Gastroesophageal sphincter (tissue), 4 donors: ENCODE measurements at regions not wholly inside any gene's neighbourhood (a gene's known extent, or its start where the extent isn't known, plus 50 kb on each side); places are given as distances from the start of the nearest gene placed in this dataset.

ENCODE experiments used
- ATAC-seq: fragments of 150-250 bp; one replicate; pipeline ENCODE4 v1.9.1; 2016; ENCODE audit warnings: mild to moderate bottlenecking, moderate library complexity
- H3K27ac ChIP-seq, 4 donors: fragments of 200-600 bp; sonication (generic) in 3 of 4; 1 replicate in 3 of 4; 2 replicates in 1 of 4; pipeline ENCODE4 v1.5.1; 2016 to 2019
- H3K27me3 ChIP-seq: fragments of 200-600 bp; sonication (generic); one replicate; pipeline ENCODE4 v1.5.1; 2019
- H3K36me3 ChIP-seq, 2 donors: fragments of 200-600 bp; sonication (generic); one replicate each; pipeline ENCODE4 v1.5.1; 2019; ENCODE audit warnings: control low read depth in 1 of 2
- H3K4me1 ChIP-seq, 3 donors: fragments of 200-600 bp; sonication (generic); 1 replicate in 2 of 3; 2 replicates in 1 of 3; pipeline ENCODE4 v1.5.1; 2016 to 2019; ENCODE audit warnings: control low read depth in 2 of 3
- H3K4me3 ChIP-seq, 2 donors: fragments of 200-600 bp; sonication (generic); one replicate each; pipeline ENCODE4 v1.5.1; 2019; ENCODE audit warnings: mild to moderate bottlenecking in 1 of 2, moderate library complexity in 1 of 2
- H3K9me3 ChIP-seq, 3 donors: fragments of 200-600 bp; sonication (generic); one replicate each; pipeline ENCODE4 v1.5.1; 2017 to 2019; ENCODE audit warnings: control low read depth in 2 of 3
- EP300 ChIP-seq: sonication (generic); formaldehyde crosslinking; IDR thresholded peaks from one replicate; pipeline ENCODE4 v1.6.1; 2017; ENCODE audit warnings: antibody characterized with exemption, mild to moderate bottlenecking
- POLR2A ChIP-seq, 2 donors: fragments of 450-650 bp; IDR thresholded peaks; one replicate each; pipeline ENCODE4 v1.6.1; 2017; ENCODE audit warnings: antibody characterized with exemption in 2 of 2, mild to moderate bottlenecking in 2 of 2, moderate library complexity in 1 of 2
- POLR2AphosphoS5 ChIP-seq: sonication (generic); formaldehyde crosslinking; IDR thresholded peaks from one replicate; pipeline ENCODE4 v1.6.1; 2017; ENCODE audit warnings: antibody characterized with exemption
- WGBS, 2 donors: methylation state at CpG; one replicate each; pipeline ENCODE4 v1.1.5; 2018; ENCODE audit warnings: low coverage in 1 of 2; 5-methylcytosine and 5-hydroxymethylcytosine counted together
- TF ChIP-seq, protein P1 (sequence below), 4 experiments: fragments of 200-600 bp in 2 of 4; fragments of 450-650 bp in 2 of 4; sonication (generic) in 1 of 4; IDR thresholded peaks; one replicate each; pipeline ENCODE4 v1.5.1; 2017 to 2019; ENCODE audit warnings: antibody characterized with exemption in 4 of 4, mild to moderate bottlenecking in 2 of 4, moderate library complexity in 2 of 4

- WGBS, 2 donors = 71 to 83% methylated on average over 2 to 3 of the region's 3 CpGs
- TF ChIP-seq EP300 (no peak), POLR2A (IDR thresholded peaks at IDR 0.05) (no peak), POLR2AphosphoS5 (no peak)
- TF ChIP-seq, protein P1, sequence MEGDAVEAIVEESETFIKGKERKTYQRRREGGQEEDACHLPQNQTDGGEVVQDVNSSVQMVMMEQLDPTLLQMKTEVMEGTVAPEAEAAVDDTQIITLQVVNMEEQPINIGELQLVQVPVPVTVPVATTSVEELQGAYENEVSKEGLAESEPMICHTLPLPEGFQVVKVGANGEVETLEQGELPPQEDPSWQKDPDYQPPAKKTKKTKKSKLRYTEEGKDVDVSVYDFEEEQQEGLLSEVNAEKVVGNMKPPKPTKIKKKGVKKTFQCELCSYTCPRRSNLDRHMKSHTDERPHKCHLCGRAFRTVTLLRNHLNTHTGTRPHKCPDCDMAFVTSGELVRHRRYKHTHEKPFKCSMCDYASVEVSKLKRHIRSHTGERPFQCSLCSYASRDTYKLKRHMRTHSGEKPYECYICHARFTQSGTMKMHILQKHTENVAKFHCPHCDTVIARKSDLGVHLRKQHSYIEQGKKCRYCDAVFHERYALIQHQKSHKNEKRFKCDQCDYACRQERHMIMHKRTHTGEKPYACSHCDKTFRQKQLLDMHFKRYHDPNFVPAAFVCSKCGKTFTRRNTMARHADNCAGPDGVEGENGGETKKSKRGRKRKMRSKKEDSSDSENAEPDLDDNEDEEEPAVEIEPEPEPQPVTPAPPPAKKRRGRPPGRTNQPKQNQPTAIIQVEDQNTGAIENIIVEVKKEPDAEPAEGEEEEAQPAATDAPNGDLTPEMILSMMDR (IDR thresholded peaks at IDR 0.05) = no peak
- no peak overlapping the region for H3K4me3 ChIP-seq
- H3K27me3 ChIP-seq = no peaks in the 10 kb centered on the region
- H3K9me3 ChIP-seq = no peaks in the 10 kb centered on the region
- no peaks in the 10 kb centered on the region for H3K4me1 ChIP-seq
- no peaks in the 10 kb centered on the region for H3K36me3 ChIP-seq
- ATAC-seq = no peak
- no peak overlapping the region for H3K27ac ChIP-seq
Measured at GRCh38 chr18:72174972-72175649, 369.0 kb downstream of the CBLN2 start.

- Histone ChIP-seq H3K9me3 (peaks cover 0 to 1% (median 0%) of the 10 kb centered on the region in 3 donors), H3K27ac (no peak overlapping the region), H3K4me3 (no peak overlapping the region), H3K4me1 (no peaks in the 10 kb centered on the region), H3K27me3 (no peaks in the 10 kb centered on the region), H3K36me3 (no peaks in the 10 kb centered on the region)
- TF ChIP-seq EP300 (no peak), POLR2AphosphoS5 (no peak), POLR2A (IDR thresholded peaks at IDR 0.05) (no peak)
- TF ChIP-seq, protein P1 (IDR thresholded peaks at IDR 0.05) = no peak
- ATAC-seq = no peak
- 16 to 39% methylated on average over 2 of the region's 2 CpGs for WGBS, 2 donors
Measured at GRCh38 chr18:72171596-72171995, 372.5 kb downstream of the CBLN2 start.

GRCh38 chr18:72161691-72162090 lies 382.5 kb downstream of the CBLN2 start:
- TF ChIP-seq POLR2A (IDR thresholded peaks at IDR 0.05) = no peak
- TF ChIP-seq, protein P1 (IDR thresholded peaks at IDR 0.05) = no peak
- no peak for TF ChIP-seq POLR2AphosphoS5
- no peak for TF ChIP-seq EP300
- peaks cover 0 to 5% (median 0%) of the 10 kb centered on the region in 3 donors for H3K9me3 ChIP-seq
- no peak overlapping the region for H3K4me3 ChIP-seq
- H3K27ac ChIP-seq = no peak overlapping the region
- ATAC-seq = no peak
- H3K36me3 ChIP-seq = no peaks in the 10 kb centered on the region
- WGBS, 2 donors = 50% methylated on average over 1 of the region's 1 CpG; no CpG with 5 or more reads in 1 of the 2 donors
- no peaks in the 10 kb centered on the region for H3K27me3 ChIP-seq
- H3K4me1 ChIP-seq = no peaks in the 10 kb centered on the region

DNA sequence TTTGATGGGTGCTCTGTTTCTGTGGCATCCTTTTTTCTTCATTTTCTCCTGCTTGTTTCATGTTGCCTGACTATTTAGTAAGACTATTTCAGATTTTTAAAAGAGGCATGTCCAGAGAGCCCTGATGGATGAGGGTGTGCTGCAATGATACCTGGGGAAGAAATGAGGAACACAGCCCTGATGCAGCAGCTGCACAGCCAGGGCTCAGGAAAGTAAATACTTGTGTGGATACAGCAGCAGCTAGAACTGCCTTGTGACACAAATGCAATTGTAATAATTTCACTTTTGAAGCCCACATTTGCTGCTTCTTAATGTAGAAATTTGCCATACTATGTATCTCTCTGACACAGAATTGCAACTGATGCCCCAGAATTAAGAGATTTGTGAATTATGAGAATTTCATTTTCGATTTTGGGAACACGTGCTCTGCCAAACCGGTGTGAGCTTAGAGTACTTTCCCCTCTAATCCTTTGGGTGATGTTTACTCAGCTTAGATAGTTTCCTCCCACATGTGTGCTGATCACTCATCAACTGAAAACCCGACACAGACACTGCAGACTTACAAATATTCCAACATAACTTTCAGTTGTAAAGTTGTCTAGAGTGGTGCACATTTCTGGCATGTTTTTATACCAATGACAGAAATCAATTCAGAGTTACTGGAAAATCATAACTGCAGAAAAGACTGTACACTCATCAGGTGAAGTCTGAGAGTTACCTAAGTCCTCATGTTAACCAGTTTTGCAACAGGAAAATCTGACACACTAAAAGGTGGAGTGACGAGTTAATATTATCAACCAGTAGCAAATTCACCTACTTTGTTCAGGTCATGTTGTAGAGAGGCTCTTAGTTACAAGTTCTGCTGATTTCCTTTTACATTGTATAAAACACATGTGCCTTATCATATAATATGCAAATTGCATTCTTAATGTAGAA lies 383.4 kb downstream of the CBLN2 start:
- TF ChIP-seq, protein P1 (IDR thresholded peaks at IDR 0.05) = no peak
- no peak for TF ChIP-seq POLR2AphosphoS5
- TF ChIP-seq POLR2A (IDR thresholded peaks at IDR 0.05) = no peak
- no peak for TF ChIP-seq EP300
- Histone ChIP-seq H3K27me3 (no peaks in the 10 kb centered on the region), H3K9me3 (no peaks in the 10 kb centered on the region), H3K4me3 (no peak overlapping the region), H3K27ac (no peak overlapping the region), H3K36me3 (no peaks in the 10 kb centered on the region), H3K4me1 (peaks cover 0 to under 1% (median 0%) of the 10 kb centered on the region in 3 donors)
- ATAC-seq = no peak
- WGBS, 2 donors = 44 to 66% methylated on average over 5 of the region's 5 CpGs
